ENCODE measurements at regions not wholly inside any gene's neighbourhood (a gene's known extent, or its start where the extent isn't known, plus 50 kb on each side); places are given as distances from the start of the nearest gene placed in this dataset.

- TF ChIP-seq CTCF (conservative IDR thresholded peaks at IDR 0.05; ENCODE audit: low read length): no peak
- no peak for TF ChIP-seq EZH2phosphoT487 (IDR thresholded peaks at IDR 0.05; ENCODE audit: borderline replicate concordance, low read depth, low read length)
These were observed 233.1 kb upstream of the PFKP start for GRCh38 chr10:2834214-2834613.
